Neuronal stem cell (in vitro differentiated cells): ENCODE measurements at regions not wholly inside any gene's neighbourhood (a gene's known extent, or its start where the extent isn't known, plus 50 kb on each side); places are given as distances from the start of the nearest gene placed in this dataset.

Source experiments
- DNase-seq: peaks from one replicate; pipeline ENCODE4 v3.0.0-alpha.2; 2013; ENCODE audit warnings: low spot score
- H2AFZ ChIP-seq: one replicate; pipeline ENCODE4 v1.6.1; 2013; ENCODE audit warnings: mild to moderate bottlenecking, low read length, inconsistent platforms
- H2AK5ac ChIP-seq: 2 replicates; pipeline ENCODE4 v1.6.1; 2013; ENCODE audit warnings: low read depth, mild to moderate bottlenecking, inconsistent platforms, low read length, moderate library complexity, mixed read lengths
- H2BK120ac ChIP-seq: 2 replicates; pipeline ENCODE4 v1.6.1; 2013; ENCODE audit warnings: low read depth, mild to moderate bottlenecking, inconsistent platforms, low read length, moderate library complexity, mixed read lengths
- H2BK12ac ChIP-seq: one replicate; pipeline ENCODE4 v1.6.1; 2013; ENCODE audit warnings: low read length, inconsistent platforms
- H2BK15ac ChIP-seq: 2 replicates; pipeline ENCODE4 v1.6.1; 2013; ENCODE audit warnings: mild to moderate bottlenecking, low read length, inconsistent platforms, mixed read lengths
- H2BK5ac ChIP-seq: one replicate; pipeline ENCODE4 v1.6.1; 2013; ENCODE audit warnings: inconsistent platforms, mild to moderate bottlenecking, low read length, moderate library complexity
- H3K14ac ChIP-seq: one replicate; pipeline ENCODE4 v1.6.1; 2013; ENCODE audit warnings: low read length, inconsistent platforms
- H3K18ac ChIP-seq: 2 replicates; pipeline ENCODE4 v1.6.1; 2013; ENCODE audit warnings: low read length, inconsistent platforms
- H3K23ac ChIP-seq: 2 replicates; pipeline ENCODE4 v1.6.1; 2013; ENCODE audit warnings: low read depth, mild to moderate bottlenecking, mixed read lengths, low read length, inconsistent platforms; ENCODE audit not compliant: poor library complexity
- H3K27ac ChIP-seq: replicated peaks from 3 replicates; pipeline ENCODE4 v1.5.1; 2013; ENCODE audit warnings: low read length, inconsistent platforms
- H3K27me3 ChIP-seq, 3 experiments: 2 replicates each; pipeline ENCODE4 v1.6.1; 2013; ENCODE audit warnings: low read length in 3 of 3, mild to moderate bottlenecking in 2 of 3, inconsistent platforms in 1 of 3, low read depth in 1 of 3, mixed read lengths in 1 of 3, moderate library complexity in 1 of 3; ENCODE audit not compliant: control insufficient read depth in 3 of 3, insufficient read depth in 3 of 3
- H3K36me3 ChIP-seq, 2 donors: replicated peaks in 1 of 2; 2 replicates each; pipeline ENCODE4 v1.6.1; 2013; ENCODE audit warnings: low read length in 2 of 2; ENCODE audit not compliant: control insufficient read depth in 2 of 2, insufficient read depth in 2 of 2
- H3K4ac ChIP-seq: 2 replicates; pipeline ENCODE4 v1.6.1; 2013; ENCODE audit warnings: inconsistent platforms, mild to moderate bottlenecking, low read length, moderate library complexity
- H3K4me1 ChIP-seq, 2 donors: 1 replicate in 1 of 2; 2 replicates in 1 of 2; pipeline ENCODE4 v1.6.1; 2013; ENCODE audit warnings: low read length in 2 of 2, low read depth in 1 of 2; ENCODE audit not compliant: control insufficient read depth in 2 of 2, insufficient read depth in 1 of 2
- H3K4me2 ChIP-seq: one replicate; pipeline ENCODE4 v1.6.1; 2013; ENCODE audit warnings: mild to moderate bottlenecking, low read length, inconsistent platforms; ENCODE audit not compliant: insufficient read depth, poor library complexity, severe bottlenecking
- H3K4me3 ChIP-seq, 2 donors: 2 replicates each; pipeline ENCODE4 v1.5.1; 2013; ENCODE audit warnings: low read length in 2 of 2, mild to moderate bottlenecking in 2 of 2, inconsistent platforms in 1 of 2, moderate library complexity in 1 of 2
- H3K79me1 ChIP-seq: one replicate; pipeline ENCODE4 v1.6.1; 2013; ENCODE audit warnings: low read depth, mild to moderate bottlenecking, inconsistent platforms, low read length, moderate library complexity
- H3K9ac ChIP-seq: one replicate; pipeline ENCODE4 v1.6.1; 2013; ENCODE audit warnings: mild to moderate bottlenecking, low read depth, low read length, inconsistent platforms; ENCODE audit not compliant: poor library complexity
- H3K9me3 ChIP-seq, 2 donors: replicated peaks in 1 of 2; 2 replicates each; pipeline versions ENCODE3 to v1.6.1; 2013; ENCODE audit warnings: low read length in 2 of 2, mild to moderate bottlenecking in 2 of 2, inconsistent platforms in 1 of 2, low read depth in 1 of 2, mixed read lengths in 1 of 2, moderate library complexity in 1 of 2; ENCODE audit not compliant: control insufficient read depth in 2 of 2, insufficient read depth in 1 of 2
- H4K8ac ChIP-seq: one replicate; pipeline ENCODE4 v1.6.1; 2013; ENCODE audit warnings: low read depth, mild to moderate bottlenecking, inconsistent platforms, low read length, moderate library complexity
- H4K91ac ChIP-seq: one replicate; pipeline ENCODE4 v1.6.1; 2013; ENCODE audit warnings: low read length, low read depth, mild to moderate bottlenecking, inconsistent platforms; ENCODE audit not compliant: poor library complexity
- WGBS, 2 donors: extraction: QIAGEN DNeasy Blood & Tissue Kit; methylation state at CpG; one replicate each; pipeline ENCODE4 v1.1.7; 2013; ENCODE audit warnings: missing lambda C conversion rate in 2 of 2, mixed read lengths in 1 of 2; ENCODE audit not compliant: insufficient read length in 2 of 2, insufficient replicate concordance in 1 of 2; ENCODE audit errors: extremely low coverage in 2 of 2; 5-methylcytosine and 5-hydroxymethylcytosine counted together

DNA sequence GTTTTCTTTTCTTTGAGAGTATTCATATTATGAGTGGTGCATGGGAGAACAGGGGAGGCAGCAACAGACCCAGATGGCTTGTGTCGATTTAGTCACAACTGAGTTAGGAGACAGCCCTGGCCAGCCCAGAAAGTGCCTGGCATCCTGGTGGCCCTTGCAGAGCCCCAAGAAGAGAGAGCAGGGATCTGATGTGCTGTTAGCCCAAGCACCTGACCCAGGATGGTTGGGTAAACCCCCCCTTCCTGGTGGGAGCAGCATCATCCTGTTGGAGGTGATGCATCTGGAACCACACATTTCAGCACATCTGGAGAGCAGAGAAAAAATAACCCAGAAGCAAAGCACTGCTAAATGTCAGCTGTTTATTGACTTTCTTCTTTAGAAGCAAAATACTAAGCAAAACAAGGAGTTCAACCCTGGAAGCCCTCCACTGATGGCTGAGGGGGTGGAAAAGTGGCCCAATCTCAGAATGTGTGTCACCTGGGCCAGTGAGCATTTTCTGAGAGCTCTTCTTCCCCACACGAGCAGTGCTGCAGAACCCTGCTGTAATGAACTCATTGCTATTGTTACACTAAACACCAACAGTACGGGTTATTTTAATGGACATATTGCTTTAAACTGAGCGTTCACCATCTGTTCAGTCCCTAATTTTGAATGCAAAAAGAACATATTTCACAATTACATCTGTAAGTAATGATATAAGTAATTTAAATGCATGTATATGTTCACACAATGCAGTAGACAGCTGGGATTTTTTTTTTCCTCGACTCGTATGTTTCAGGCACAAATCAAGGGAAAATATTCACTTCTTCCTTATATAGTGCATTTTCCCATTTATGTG, 100.6 kb upstream of the SMIM21 start:
- WGBS, 2 donors = no CpG with 5 or more reads among the region's 6 CpGs
- no peak overlapping the region for H3K4me2 ChIP-seq
- H3K27me3 ChIP-seq = no peaks in the 10 kb centered on the region

GRCh38 chr18:75526038-75526437, 98.5 kb upstream of the SMIM21 start:
- peak overlapping the region; percentile 35 for H3K18ac ChIP-seq
- WGBS, 2 donors = no CpG with 5 or more reads among the region's 6 CpGs
- no peaks in the 10 kb centered on the region for H3K36me3 ChIP-seq
- H3K4me3 ChIP-seq = no peak overlapping the region
- no peak overlapping the region for H3K4me2 ChIP-seq
- no peak overlapping the region for H3K9ac ChIP-seq
- no peaks in the 10 kb centered on the region for H3K4me1 ChIP-seq
- no peak overlapping the region for H3K4ac ChIP-seq
- no peak overlapping the region for H2BK5ac ChIP-seq
- no peaks in the 10 kb centered on the region for H3K27me3 ChIP-seq
- H3K9me3 ChIP-seq = peaks cover 0 to 2% of the 10 kb centered on the region in 2 donors
- DNase-seq = no peak
- no peak overlapping the region for H3K14ac ChIP-seq
- H3K79me1 ChIP-seq = no peaks in the 10 kb centered on the region
- no peak overlapping the region for H4K8ac ChIP-seq
- H2AFZ ChIP-seq = no peak overlapping the region
- H4K91ac ChIP-seq = no peak overlapping the region
- no peak overlapping the region for H3K27ac ChIP-seq
- no peak overlapping the region for H2BK120ac ChIP-seq
- H2BK12ac ChIP-seq = no peak overlapping the region
- H2AK5ac ChIP-seq = no peak overlapping the region
- no peak overlapping the region for H2BK15ac ChIP-seq
- no peak overlapping the region for H3K23ac ChIP-seq

More for the DNA sequence above, 100.6 kb upstream of the SMIM21 start:
- no peak overlapping the region for H2BK5ac ChIP-seq
- H3K4ac ChIP-seq = no peak overlapping the region
- H2BK120ac ChIP-seq = no peak overlapping the region
- peaks cover 0 to 2% of the 10 kb centered on the region in 2 donors for H3K9me3 ChIP-seq
- no peak overlapping the region for H3K23ac ChIP-seq
- peak overlapping the region; percentile 17 for H3K18ac ChIP-seq
- no peaks in the 10 kb centered on the region for H3K36me3 ChIP-seq
- no peak overlapping the region for H2AFZ ChIP-seq
- no peaks in the 10 kb centered on the region for H3K79me1 ChIP-seq
- DNase-seq = no peak
- H4K91ac ChIP-seq = no peak overlapping the region
- H3K27ac ChIP-seq = no peak overlapping the region
- H3K4me1 ChIP-seq = no peaks in the 10 kb centered on the region
- no peak overlapping the region for H2AK5ac ChIP-seq
- H3K14ac ChIP-seq = no peak overlapping the region
- no peak overlapping the region for H4K8ac ChIP-seq
- no peak overlapping the region for H3K4me3 ChIP-seq
- H2BK12ac ChIP-seq = no peak overlapping the region
- H2BK15ac ChIP-seq = no peak overlapping the region
- H3K9ac ChIP-seq = no peak overlapping the region

DNA sequence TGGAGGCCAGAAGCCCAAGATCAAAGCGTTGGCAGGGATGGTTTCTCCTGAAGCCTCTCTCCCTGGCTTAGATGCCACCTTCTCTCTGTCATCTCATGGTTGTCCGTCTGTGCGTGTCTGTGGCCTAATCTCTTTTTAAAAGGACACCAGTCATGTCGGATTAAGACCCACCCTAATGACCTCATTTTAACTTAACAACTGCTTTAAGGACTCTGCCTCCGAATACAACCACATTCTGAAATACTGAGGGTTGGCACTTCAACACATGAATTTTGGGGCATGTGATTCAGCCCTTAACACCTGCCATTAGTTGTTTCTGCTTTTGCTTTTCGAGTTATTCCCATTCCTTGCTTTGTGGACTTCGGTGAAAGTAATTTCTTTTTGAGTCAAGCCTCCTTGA, 97.8 kb upstream of the SMIM21 start:
- Histone ChIP-seq H3K4me1 (no peaks in the 10 kb centered on the region), H3K23ac (no peak overlapping the region), H3K18ac (no peak overlapping the region), H3K4ac (no peak overlapping the region), H3K79me1 (no peaks in the 10 kb centered on the region), H2BK120ac (no peak overlapping the region), H3K36me3 (no peaks in the 10 kb centered on the region), H3K9me3 (peaks cover 0 to 2% of the 10 kb centered on the region in 2 donors), H3K27ac (no peak overlapping the region), H2BK5ac (no peak overlapping the region), H4K8ac (no peak overlapping the region), H2AFZ (no peak overlapping the region), H3K4me3 (no peak overlapping the region), H3K27me3 (no peaks in the 10 kb centered on the region), H2BK12ac (no peak overlapping the region), H2BK15ac (no peak overlapping the region), H3K14ac (no peak overlapping the region), H3K9ac (no peak overlapping the region), H3K4me2 (no peak overlapping the region), H4K91ac (no peak overlapping the region), H2AK5ac (no peak overlapping the region)
- WGBS, 2 donors = no CpG with 5 or more reads among the region's 7 CpGs
- no peak for DNase-seq

GRCh38 chr18:75524841-75525240, 97.3 kb upstream of the SMIM21 start:
- Histone ChIP-seq H3K9me3 (peaks cover 0 to 2% of the 10 kb centered on the region in 2 donors), H2AFZ (no peak overlapping the region), H3K4me3 (no peak overlapping the region), H2BK12ac (no peak overlapping the region), H2AK5ac (no peak overlapping the region), H3K27ac (no peak overlapping the region), H2BK120ac (no peak overlapping the region), H3K9ac (peak overlapping the region; percentile 63), H3K79me1 (no peaks in the 10 kb centered on the region), H4K91ac (no peak overlapping the region), H2BK5ac (no peak overlapping the region), H4K8ac (no peak overlapping the region), H2BK15ac (no peak overlapping the region), H3K4me2 (no peak overlapping the region), H3K23ac (no peak overlapping the region), H3K14ac (no peak overlapping the region), H3K4ac (no peak overlapping the region), H3K36me3 (no peaks in the 10 kb centered on the region), H3K27me3 (no peaks in the 10 kb centered on the region), H3K18ac (no peak overlapping the region), H3K4me1 (no peaks in the 10 kb centered on the region)
- WGBS, 2 donors = no CpG with 5 or more reads among the region's 7 CpGs
- no peak for DNase-seq
